T-cell (primary cell): ENCODE measurements at regions not wholly inside any gene's neighbourhood (a gene's known extent, or its start where the extent isn't known, plus 50 kb on each side); places are given as distances from the start of the nearest gene placed in this dataset.

Source experiments
- ATAC-seq, 4 experiments: fragments of 200-7000 bp in 3 of 4; fragments of 150-1000 bp in 1 of 4; cut with Tn5 transposase; replicated peaks in 1 of 4; 1 replicate in 3 of 4; 2 replicates in 1 of 4; pipeline ENCODE4 v1.10.0; 2021; ENCODE audit warnings: moderate library complexity in 3 of 4, mild to moderate bottlenecking in 2 of 4, moderate number of reproducible peaks in 1 of 4
- CTCF ChIA-PET, 2 donors: fragments of 300-600 bp; sonication (Branson Sonifier 250); formaldehyde crosslinking; loops; one replicate each; lab custom pipeline; 2022; ENCODE audit warnings: antibody characterized with exemption in 2 of 2; lab: Charles Lee
- POLR2A ChIA-PET, 2 donors: fragments of 300-600 bp; sonication (Branson Sonifier 250); formaldehyde crosslinking; loops; one replicate each; lab custom pipeline; 2022; ENCODE audit warnings: antibody characterized with exemption in 2 of 2; lab: Charles Lee
- DNase-seq, 35 experiments: peaks; one replicate each; pipeline versions ENCODE4 v3.0.0 to v3.0.0-alpha.2; 2013 to 2023
- H3K27ac ChIP-seq: one replicate; pipeline ENCODE4 v1.5.1; 2013; ENCODE audit warnings: low read length
- H3K27me3 ChIP-seq, 2 experiments: replicated peaks in 1 of 2; 1 replicate in 1 of 2; 2 replicates in 1 of 2; pipeline versions ENCODE4 v1.6.1 to v1.7.0; 2013; ENCODE audit warnings: low read length in 1 of 2, mixed read lengths in 1 of 2; ENCODE audit not compliant: control insufficient read depth in 2 of 2, insufficient read depth in 2 of 2; ENCODE audit errors: extremely low read depth in 1 of 2
- H3K36me3 ChIP-seq, 2 donors: 1 replicate in 1 of 2; 2 replicates in 1 of 2; pipeline versions ENCODE4 v1.6.1 to v1.7.0; 2013; ENCODE audit warnings: low read length in 1 of 2; ENCODE audit not compliant: control insufficient read depth in 2 of 2, insufficient read depth in 1 of 2; ENCODE audit errors: extremely low read depth in 1 of 2
- H3K4me1 ChIP-seq, 2 experiments: 1 replicate in 1 of 2; 2 replicates in 1 of 2; pipeline versions ENCODE4 v1.6.1 to v1.7.0; 2013; ENCODE audit warnings: low read length in 2 of 2, mixed read lengths in 1 of 2; ENCODE audit not compliant: insufficient read depth in 2 of 2, control insufficient read depth in 1 of 2; ENCODE audit errors: extremely low read depth in 1 of 2
- H3K4me3 ChIP-seq, 2 donors: 1 replicate in 1 of 2; 2 replicates in 1 of 2; pipeline versions ENCODE4 v1.5.1 to v1.7.0; 2013; ENCODE audit warnings: mild to moderate bottlenecking in 2 of 2, low read length in 1 of 2, moderate library complexity in 1 of 2; ENCODE audit not compliant: control insufficient read depth in 1 of 2; ENCODE audit errors: extremely low read depth in 1 of 2
- H3K9me3 ChIP-seq: 2 replicates; pipeline ENCODE4 v1.7.0; 2013
- H3K27ac Mint-ChIP-seq, 2 donors: one replicate each; pipeline ENCODE4 v1.8.0; 2020 to 2021; ENCODE audit warnings: mild to moderate bottlenecking in 2 of 2, mixed read lengths in 2 of 2
- H3K27me3 Mint-ChIP-seq, 2 donors: one replicate each; pipeline ENCODE4 v1.8.0; 2021 to 2022; ENCODE audit warnings: mixed read lengths in 2 of 2
- H3K36me3 Mint-ChIP-seq: one replicate; pipeline ENCODE4 v1.8.0; 2021; ENCODE audit warnings: mixed read lengths
- H3K4me1 Mint-ChIP-seq, 3 donors: one replicate each; pipeline ENCODE4 v1.8.0; 2020 to 2022; ENCODE audit warnings: mixed read lengths in 3 of 3, mild to moderate bottlenecking in 1 of 3
- H3K4me3 Mint-ChIP-seq, 3 donors: one replicate each; pipeline ENCODE4 v1.8.0; 2020 to 2022; ENCODE audit warnings: mild to moderate bottlenecking in 3 of 3, mixed read lengths in 3 of 3, moderate library complexity in 3 of 3
- H3K9me3 Mint-ChIP-seq, 3 donors: one replicate each; pipeline ENCODE4 v1.8.0; 2020 to 2022; ENCODE audit warnings: mixed read lengths in 3 of 3
- WGBS: methylation state at CpG from one replicate; pipeline ENCODE4 v1.1.5; 2013; ENCODE audit warnings: missing lambda C conversion rate; ENCODE audit not compliant: insufficient coverage; 5-methylcytosine and 5-hydroxymethylcytosine counted together

- Mint-ChIP-seq H3K4me1 (no peaks in the 10 kb centered on the region), H3K36me3 (no peaks in the 10 kb centered on the region), H3K9me3 (peaks cover 0 to 12% (median 7%) of the 10 kb centered on the region in 3 donors), H3K27me3 (no peaks in the 10 kb centered on the region), H3K27ac (no peak overlapping the region), H3K4me3 (no peak overlapping the region)
- no peaks in the 10 kb centered on the region for H3K9me3 ChIP-seq
- no peaks in the 10 kb centered on the region for H3K4me1 ChIP-seq
- H3K4me3 ChIP-seq: no peak overlapping the region
- no peak overlapping the region for H3K27ac ChIP-seq
- ChIA-PET POLR2A (no interaction called here), CTCF (no interaction called here)
- ATAC-seq (no peak), DNase-seq (no peak)
- H3K27me3 ChIP-seq: peaks cover 0 to 4% of the 10 kb centered on the region in 2 experiments
- no peaks in the 10 kb centered on the region for H3K36me3 ChIP-seq
- 57% methylated on average over 4 of the region's 6 CpGs for WGBS
These were observed 73.6 kb upstream of the ADAMTS16 start for GRCh38 chr5:5066276-5067186.

DNA sequence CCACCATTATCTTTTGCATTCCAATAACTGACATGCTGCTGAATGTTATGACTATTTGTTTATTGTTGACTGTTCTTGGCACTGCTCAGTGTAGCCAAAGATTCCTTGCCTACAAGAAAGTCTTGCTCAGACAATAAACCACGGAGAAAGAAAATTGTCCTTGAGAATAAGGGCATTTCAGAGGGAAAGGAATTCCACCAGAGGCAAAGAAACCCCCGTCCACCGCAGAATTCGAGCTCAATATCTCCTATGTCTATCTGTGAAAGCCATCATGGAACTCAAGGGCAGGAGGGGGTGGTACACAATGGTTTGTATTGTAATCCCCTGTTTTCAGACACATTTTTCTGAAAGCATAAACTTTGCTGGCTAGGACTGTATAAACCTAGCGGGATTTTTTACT is 70.3 kb upstream of the ADAMTS16 start:
- no peaks in the 10 kb centered on the region for H3K4me1 ChIP-seq
- POLR2A ChIA-PET: no interaction called here
- CTCF ChIA-PET: no interaction called here
- H3K27ac ChIP-seq: no peak overlapping the region
- no peak overlapping the region for H3K27ac Mint-ChIP-seq
- DNase-seq (no peak), ATAC-seq (no peak)
- no peak overlapping the region for H3K4me3 ChIP-seq
- H3K36me3 Mint-ChIP-seq: no peaks in the 10 kb centered on the region
- H3K27me3 Mint-ChIP-seq: no peaks in the 10 kb centered on the region
- no CpG with 5 or more reads among the region's 5 CpGs for WGBS
- no peaks in the 10 kb centered on the region for H3K4me1 Mint-ChIP-seq
- peaks cover 0 to 12% (median 7%) of the 10 kb centered on the region in 3 donors for H3K9me3 Mint-ChIP-seq
- no peaks in the 10 kb centered on the region for H3K9me3 ChIP-seq
- no peaks in the 10 kb centered on the region for H3K36me3 ChIP-seq
- peaks cover 0 to 4% of the 10 kb centered on the region in 2 experiments for H3K27me3 ChIP-seq
- no peak overlapping the region for H3K4me3 Mint-ChIP-seq

DNA sequence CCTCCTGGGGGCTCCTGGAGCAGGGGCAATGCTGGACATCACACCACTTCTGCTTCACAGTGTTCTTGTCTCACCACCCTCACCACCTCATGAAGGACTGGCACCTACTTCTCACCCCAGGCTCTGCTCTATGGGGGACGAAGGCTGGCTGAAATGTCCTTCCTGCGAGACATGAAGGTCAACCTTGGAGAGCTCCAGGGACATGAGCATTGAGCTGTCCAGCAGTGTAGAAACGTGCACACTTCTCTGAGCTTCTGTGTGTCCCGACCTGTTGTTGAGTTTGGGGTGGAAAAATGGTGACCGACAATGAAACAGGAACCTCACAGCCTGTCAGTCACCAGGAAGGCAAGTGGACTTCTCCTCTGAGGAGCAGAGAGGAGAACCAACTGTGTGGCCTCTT is 68.6 kb upstream of the ADAMTS16 start:
- no peak for ATAC-seq
- Mint-ChIP-seq H3K36me3 (no peaks in the 10 kb centered on the region), H3K4me1 (no peaks in the 10 kb centered on the region), H3K9me3 (peaks cover 0 to 15% (median 2%) of the 10 kb centered on the region in 3 donors), H3K27ac (no peak overlapping the region), H3K4me3 (no peak overlapping the region), H3K27me3 (peaks cover 3 to 5% of the 10 kb centered on the region in 2 donors)
- no peaks in the 10 kb centered on the region for H3K9me3 ChIP-seq
- peaks cover 0 to 4% of the 10 kb centered on the region in 2 experiments for H3K27me3 ChIP-seq
- H3K27ac ChIP-seq: no peak overlapping the region
- no peak overlapping the region for H3K4me3 ChIP-seq
- ChIA-PET POLR2A (no interaction called here), CTCF (no interaction called here)
- DNase-seq: no peak
- no peaks in the 10 kb centered on the region for H3K36me3 ChIP-seq
- H3K4me1 ChIP-seq: no peaks in the 10 kb centered on the region
- WGBS: 65% methylated on average over 5 of the region's 5 CpGs

DNA sequence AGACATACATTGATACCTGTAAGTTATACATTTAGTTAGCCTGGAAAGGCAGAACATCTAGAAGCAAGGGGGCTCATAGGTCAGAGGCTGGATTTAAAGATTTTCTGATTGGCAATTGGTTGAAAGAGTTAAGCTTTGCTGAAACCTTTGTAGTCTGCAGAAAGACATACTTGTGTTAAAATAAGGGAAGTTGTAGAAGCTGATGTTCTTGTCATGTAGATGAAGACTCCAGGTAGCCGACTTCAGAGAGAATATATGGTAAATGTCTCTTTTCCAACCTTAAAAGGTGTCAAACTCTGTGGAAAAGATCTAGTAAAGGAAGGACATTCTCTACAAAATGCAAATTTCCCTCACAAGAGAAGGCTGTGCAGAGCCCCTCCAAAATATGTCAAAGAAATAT is 62.9 kb upstream of the ADAMTS16 start:
- CTCF ChIA-PET: no interaction called here
- Mint-ChIP-seq H3K27me3 (peaks cover 3 to 5% of the 10 kb centered on the region in 2 donors), H3K27ac (no peak overlapping the region), H3K4me3 (no peak overlapping the region), H3K4me1 (no peaks in the 10 kb centered on the region), H3K36me3 (no peaks in the 10 kb centered on the region), H3K9me3 (peaks cover 0 to 3% (median 2%) of the 10 kb centered on the region in 3 donors)
- ATAC-seq: no peak
- Histone ChIP-seq H3K4me1 (no peaks in the 10 kb centered on the region), H3K36me3 (no peaks in the 10 kb centered on the region), H3K27ac (no peak overlapping the region), H3K9me3 (no peaks in the 10 kb centered on the region), H3K27me3 (no peaks in the 10 kb centered on the region), H3K4me3 (no peak overlapping the region)
- POLR2A ChIA-PET: no interaction called here
- DNase-seq: no peak
- no CpG with 5 or more reads among the region's 1 CpG for WGBS

DNA sequence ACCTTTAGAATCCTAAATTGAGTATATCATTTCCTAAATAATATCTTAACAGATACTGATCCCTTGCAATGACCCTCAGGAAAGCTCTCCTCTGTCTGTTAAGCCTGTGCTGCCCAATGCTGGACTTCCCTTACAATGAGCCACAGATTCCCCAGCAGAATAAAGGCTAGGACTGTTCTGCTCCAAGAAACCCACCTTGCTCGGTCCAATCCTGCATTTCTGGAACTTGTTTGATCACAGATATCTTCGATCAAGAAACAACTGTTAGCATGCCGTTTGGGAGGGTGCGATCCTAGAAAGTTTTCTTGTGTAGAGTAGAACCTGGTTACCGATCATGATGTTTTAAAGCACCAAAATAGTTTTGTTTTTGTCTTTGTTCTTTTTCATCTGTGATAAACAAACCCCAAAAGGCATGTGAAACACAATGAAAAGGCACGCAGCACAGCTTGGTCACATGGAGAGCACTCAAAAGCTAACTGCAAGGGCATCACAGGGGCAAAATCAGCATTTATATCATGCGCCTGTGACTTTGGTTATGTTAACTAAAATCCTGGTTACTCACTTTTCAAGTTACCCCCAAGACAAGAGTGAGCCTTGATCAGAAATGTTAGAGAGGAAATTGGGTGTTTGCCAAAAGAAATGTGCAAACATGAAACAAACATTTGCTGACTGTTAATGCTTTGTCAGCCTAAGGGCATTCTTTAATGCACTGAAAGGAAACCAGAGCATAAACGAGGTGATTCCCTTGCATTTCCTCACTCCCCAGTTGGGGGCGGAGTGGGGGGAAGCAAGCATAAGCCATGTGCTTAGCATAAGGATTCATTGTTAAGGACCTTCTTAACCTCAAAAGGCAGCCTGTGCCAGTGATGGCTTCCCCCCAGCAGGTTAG is 61.9 kb upstream of the ADAMTS16 start:
- Histone ChIP-seq H3K4me3 (no peak overlapping the region), H3K27ac (no peak overlapping the region), H3K4me1 (no peaks in the 10 kb centered on the region), H3K36me3 (no peaks in the 10 kb centered on the region), H3K27me3 (no peaks in the 10 kb centered on the region), H3K9me3 (no peaks in the 10 kb centered on the region)
- Mint-ChIP-seq H3K9me3 (peaks cover 2 to 4% (median 3%) of the 10 kb centered on the region in 3 donors), H3K36me3 (no peaks in the 10 kb centered on the region), H3K27ac (no peak overlapping the region), H3K4me3 (no peak overlapping the region), H3K27me3 (peaks cover 3 to 5% of the 10 kb centered on the region in 2 donors), H3K4me1 (no peaks in the 10 kb centered on the region)
- ATAC-seq (no peak), DNase-seq (no peak)
- ChIA-PET CTCF (no interaction called here), POLR2A (no interaction called here)
- WGBS: 50% methylated on average over 6 of the region's 9 CpGs

GRCh38 chr5:5079876-5080275 is 60.3 kb upstream of the ADAMTS16 start:
- no peak overlapping the region for H3K27ac Mint-ChIP-seq
- no peak overlapping the region for H3K4me3 Mint-ChIP-seq
- no peaks in the 10 kb centered on the region for H3K4me1 ChIP-seq
- H3K27ac ChIP-seq: no peak overlapping the region
- H3K27me3 Mint-ChIP-seq: peaks cover 3 to 5% of the 10 kb centered on the region in 2 donors
- ATAC-seq (no peak), DNase-seq (no peak)
- 77% methylated on average over 4 of the region's 5 CpGs for WGBS
- H3K4me1 Mint-ChIP-seq: no peaks in the 10 kb centered on the region
- H3K9me3 ChIP-seq: no peaks in the 10 kb centered on the region
- CTCF ChIA-PET: no interaction called here
- H3K9me3 Mint-ChIP-seq: peaks cover 2 to 10% (median 3%) of the 10 kb centered on the region in 3 donors
- H3K4me3 ChIP-seq: no peak overlapping the region
- POLR2A ChIA-PET: no interaction called here
- no peaks in the 10 kb centered on the region for H3K36me3 Mint-ChIP-seq
- H3K36me3 ChIP-seq: no peaks in the 10 kb centered on the region
- H3K27me3 ChIP-seq: no peaks in the 10 kb centered on the region
